Heart left ventricle (tissue), 16 donors: ENCODE measurements at regions not wholly inside any gene's neighbourhood (a gene's known extent, or its start where the extent isn't known, plus 50 kb on each side); places are given as distances from the start of the nearest gene placed in this dataset.
"Not testable (repeated sequence)": the region's sequence is repeated elsewhere in the genome, so short reads cannot be mapped to it uniquely, and the experiment has no call there.

ENCODE experiments used
- ATAC-seq, 4 donors: fragments of 200-7000 bp; cut with Tn5 transposase; one replicate each; pipeline ENCODE4 v1.9.1; 2020 to 2022; ENCODE audit warnings: moderate library complexity in 4 of 4, mild to moderate bottlenecking in 3 of 4, moderate number of reproducible peaks in 1 of 4
- DNase-seq, 5 donors: peaks; one replicate each; pipeline ENCODE4 v3.0.0-alpha.2; 2020
- H3K27ac ChIP-seq, 12 donors: fragments of 200-600 bp; sonication (generic) in 4 of 12; one replicate each; pipeline versions ENCODE4 v1.5.0 to v1.8.0; 2016 to 2022; ENCODE audit warnings: mild to moderate bottlenecking in 2 of 12
- H3K27me3 ChIP-seq, 9 donors: fragments of 200-600 bp; sonication (generic) in 2 of 9; one replicate each; pipeline versions ENCODE4 v1.5.1 to v1.8.0; 2016 to 2022; ENCODE audit warnings: mild to moderate bottlenecking in 3 of 9
- H3K36me3 ChIP-seq, 9 donors: fragments of 200-600 bp; sonication (generic) in 2 of 9; one replicate each; pipeline versions ENCODE4 v1.5.0 to v1.8.0; 2018 to 2022; ENCODE audit warnings: mild to moderate bottlenecking in 2 of 9
- H3K4me1 ChIP-seq, 12 donors: fragments of 200-600 bp; sonication (generic) in 4 of 12; one replicate each; pipeline versions ENCODE4 v1.5.0 to v1.8.0; 2016 to 2022; ENCODE audit warnings: mild to moderate bottlenecking in 3 of 12
- H3K4me3 ChIP-seq, 12 donors: fragments of 200-600 bp; sonication (generic) in 4 of 12; one replicate each; pipeline versions ENCODE4 v1.5.0 to v1.8.0; 2017 to 2022; ENCODE audit warnings: mild to moderate bottlenecking in 9 of 12, moderate library complexity in 4 of 12
- H3K9me3 ChIP-seq, 12 donors: fragments of 200-600 bp; sonication (generic) in 4 of 12; one replicate each; pipeline versions ENCODE4 v1.5.0 to v1.8.0; 2016 to 2022; ENCODE audit warnings: mild to moderate bottlenecking in 1 of 12
- POLR2A ChIP-seq, 2 donors: fragments of 450-650 bp; IDR thresholded peaks; one replicate each; pipeline ENCODE4 v1.6.1; 2017; ENCODE audit warnings: antibody characterized with exemption in 2 of 2, mild to moderate bottlenecking in 2 of 2, moderate library complexity in 2 of 2
- WGBS, 4 donors: extraction: QIAGEN DNeasy Blood & Tissue Kit in 2 of 4; methylation state at CpG; one replicate each; pipeline versions ENCODE4 v1.1.5 to v1.1.7; 2013 to 2018; 5-methylcytosine and 5-hydroxymethylcytosine counted together
- intact Hi-C, 10 donors: fragments of 100-400 bp; cut with DNase I; formaldehyde crosslinking; loops; one replicate each; pipeline versions ENCODE4 v1.11.1 to v1.14.2; 2022
- TF ChIP-seq, protein P1 (sequence below), 12 donors: fragments of 200-600 bp; sonication (generic) in 4 of 12; IDR thresholded peaks; one replicate each; pipeline versions ENCODE4 v1.5.0 to v1.8.0; 2018 to 2022; ENCODE audit warnings: antibody characterized with exemption in 12 of 12, mild to moderate bottlenecking in 5 of 12
- donor health status: ischemic (EF 13 %, LVEDD 7.1; RV severe dilation, severe dysfunction).
- donor health status: healthy with polysubstance abuse.
- donor health status: DM: no; HTN: yes; CAD: no.
- donor health status: DM: no; HTN: no; CAD: no.
- donor health status: ischemic (EF 25% LVEDD 6.9; RV normal size, moderate dysfunction).
- donor health status: ischemic (EF 25% LVEDD 5.7; RV mildly dilated, moderate dysfunction).
- donor health status: healthy.
- donor health status: DM: yes; HTN: yes; CAD: no.
- donor health status: ischemic (EF 35%, LVEDD 5.7; RV mildly dilated, moderate dysfunction).
- donor health status: nonischemic (EF 11% LVEDD 7.7; RV severe dilation, severe dysfunction).
- donor health status: DM: yes; HTN: yes; CAD: no.
- donor health status: PGD.
- donor health status: ischemic (EF 29% LVEDD 5.4; RV normal size, mild dysfunction).
- donor health status: nonischemic (EF 23%, LVEDD 6.1; RV moderate dilation, normal function).

DNA sequence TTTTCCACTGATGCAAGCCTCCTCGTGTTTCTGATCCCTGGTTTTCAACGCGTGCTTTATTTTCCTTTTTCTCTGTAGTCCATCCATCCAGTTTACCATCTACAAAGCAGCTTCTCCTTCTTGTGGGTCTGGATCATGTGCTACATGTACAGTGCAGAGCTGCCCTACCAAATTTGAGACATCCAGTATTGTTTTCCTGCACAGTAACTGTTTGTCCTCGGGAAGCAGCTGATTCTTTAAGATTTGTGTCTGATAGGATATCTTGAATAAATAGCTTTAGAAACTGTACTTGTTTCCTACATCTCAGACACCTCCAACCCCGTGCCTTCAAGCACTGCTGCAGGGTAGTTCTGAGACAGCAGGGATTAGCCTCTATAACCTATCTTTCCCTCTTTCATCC lies 368.1 kb upstream of the FAR2 start:
- Histone ChIP-seq H3K4me1 (peaks cover 0 to 14% (median 0%) of the 10 kb centered on the region in 12 donors), H3K9me3 (no peaks in the 10 kb centered on the region), H3K27me3 (no peaks in the 10 kb centered on the region), H3K27ac (no peak overlapping the region), H3K4me3 (no peak overlapping the region), H3K36me3 (no peaks in the 10 kb centered on the region)
- TF ChIP-seq POLR2A (IDR thresholded peaks at IDR 0.05), result no peak
- TF ChIP-seq, protein P1, sequence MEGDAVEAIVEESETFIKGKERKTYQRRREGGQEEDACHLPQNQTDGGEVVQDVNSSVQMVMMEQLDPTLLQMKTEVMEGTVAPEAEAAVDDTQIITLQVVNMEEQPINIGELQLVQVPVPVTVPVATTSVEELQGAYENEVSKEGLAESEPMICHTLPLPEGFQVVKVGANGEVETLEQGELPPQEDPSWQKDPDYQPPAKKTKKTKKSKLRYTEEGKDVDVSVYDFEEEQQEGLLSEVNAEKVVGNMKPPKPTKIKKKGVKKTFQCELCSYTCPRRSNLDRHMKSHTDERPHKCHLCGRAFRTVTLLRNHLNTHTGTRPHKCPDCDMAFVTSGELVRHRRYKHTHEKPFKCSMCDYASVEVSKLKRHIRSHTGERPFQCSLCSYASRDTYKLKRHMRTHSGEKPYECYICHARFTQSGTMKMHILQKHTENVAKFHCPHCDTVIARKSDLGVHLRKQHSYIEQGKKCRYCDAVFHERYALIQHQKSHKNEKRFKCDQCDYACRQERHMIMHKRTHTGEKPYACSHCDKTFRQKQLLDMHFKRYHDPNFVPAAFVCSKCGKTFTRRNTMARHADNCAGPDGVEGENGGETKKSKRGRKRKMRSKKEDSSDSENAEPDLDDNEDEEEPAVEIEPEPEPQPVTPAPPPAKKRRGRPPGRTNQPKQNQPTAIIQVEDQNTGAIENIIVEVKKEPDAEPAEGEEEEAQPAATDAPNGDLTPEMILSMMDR (IDR thresholded peaks at IDR 0.05), result no peak
- ATAC-seq (no peak), DNase-seq (no peak)
- intact Hi-C loops, result no loop called here
- WGBS, 4 donors, result 65 to 88% (median 78%) methylated on average over 4 to 5 of the region's 5 CpGs

DNA sequence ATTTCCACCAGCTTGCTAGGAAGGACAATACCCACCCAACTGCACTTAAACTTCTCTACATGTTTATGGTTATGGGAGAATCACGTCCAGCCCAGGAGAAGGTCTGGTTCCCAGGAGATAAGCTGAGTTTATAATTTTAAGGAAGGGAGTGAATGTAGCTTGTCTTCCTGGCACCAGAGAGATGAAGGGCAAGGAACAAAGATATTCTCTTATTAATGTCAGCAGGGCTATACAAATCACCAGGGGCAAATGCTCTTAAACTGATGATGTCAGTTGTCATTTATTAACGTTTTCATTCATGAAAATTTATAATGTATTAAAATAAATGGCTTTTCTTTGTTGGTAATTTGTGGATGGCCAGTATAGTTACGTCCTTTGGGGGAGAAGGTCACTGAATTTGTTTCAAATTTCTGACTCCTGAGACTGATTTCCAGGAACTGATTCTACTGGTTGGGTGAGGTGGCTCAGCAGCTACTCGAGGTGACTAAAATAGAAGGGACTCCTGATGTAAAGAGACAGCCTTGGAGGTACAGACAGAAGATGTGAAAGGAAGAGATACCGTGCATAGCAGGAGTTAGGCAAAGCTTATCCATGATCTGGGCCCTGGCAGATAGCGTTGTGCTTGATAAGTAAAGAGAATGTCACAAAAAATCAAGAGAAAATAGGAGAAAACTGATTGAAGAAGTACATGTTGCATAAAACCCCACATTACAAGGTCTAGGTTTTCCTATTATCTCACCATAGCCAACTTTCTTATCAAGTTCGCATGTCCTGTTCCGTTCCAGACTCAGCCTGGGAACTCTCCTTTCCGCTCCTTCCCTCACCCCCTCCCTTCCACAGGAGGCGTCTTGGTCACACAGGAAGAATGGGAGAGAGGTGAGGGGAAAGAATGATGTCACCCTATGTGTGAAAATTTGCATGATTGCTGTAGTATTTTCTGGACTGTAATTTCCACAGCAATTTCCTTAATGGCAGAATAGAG lies 367.1 kb upstream of the FAR2 start:
- no peaks in the 10 kb centered on the region for H3K27me3 ChIP-seq
- H3K4me3 ChIP-seq, result no peak overlapping the region
- H3K27ac ChIP-seq, result peak overlapping the region in 3 of 12 donors; percentile 13 to 66 (median 50)
- no peaks in the 10 kb centered on the region for H3K36me3 ChIP-seq
- no peak for TF ChIP-seq POLR2A (IDR thresholded peaks at IDR 0.05)
- TF ChIP-seq, protein P1 (IDR thresholded peaks at IDR 0.05), result no peak
- 45 to 46% (median 46%) methylated on average over 10 of the region's 10 CpGs for WGBS, 4 donors
- peaks cover 0 to 14% (median 0%) of the 10 kb centered on the region in 12 donors for H3K4me1 ChIP-seq
- ATAC-seq (peak in 3 of 4 donors; percentile 54 to 97 (median 69)), DNase-seq (peak in 2 of 5 donors; percentile 31 to 35)
- no peaks in the 10 kb centered on the region for H3K9me3 ChIP-seq
- intact Hi-C loops, result no loop called here

DNA sequence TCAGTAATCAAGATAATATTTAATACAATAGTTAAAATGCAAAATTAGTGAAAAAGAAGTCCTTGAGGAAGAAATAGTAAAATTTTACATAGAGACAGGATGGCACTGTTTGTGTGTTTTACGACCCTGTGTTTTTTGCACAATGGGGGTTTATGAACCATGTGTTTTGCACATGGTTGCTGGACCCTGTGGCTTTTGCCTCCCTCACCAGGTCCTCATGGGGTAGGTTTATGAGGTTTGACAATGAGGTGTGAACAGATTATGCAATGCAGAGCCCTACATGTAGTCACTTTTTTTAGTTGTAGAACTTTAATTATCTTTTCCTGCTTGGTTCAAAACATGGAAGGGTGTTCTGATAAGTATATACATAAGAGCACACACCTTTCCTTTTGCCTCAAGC lies 366.3 kb upstream of the FAR2 start:
- Histone ChIP-seq H3K36me3 (no peaks in the 10 kb centered on the region), H3K4me3 (no peak overlapping the region), H3K9me3 (no peaks in the 10 kb centered on the region), H3K27me3 (no peaks in the 10 kb centered on the region), H3K4me1 (peaks cover 0 to 14% (median 0%) of the 10 kb centered on the region in 12 donors), H3K27ac (no peak overlapping the region)
- DNase-seq (no peak), ATAC-seq (no peak)
- 88 to 95% (median 90%) methylated on average over 1 of the region's 1 CpG for WGBS, 4 donors
- TF ChIP-seq, protein P1 (IDR thresholded peaks at IDR 0.05), result no peak
- TF ChIP-seq POLR2A (IDR thresholded peaks at IDR 0.05), result no peak
- intact Hi-C loops, result no loop called here

DNA sequence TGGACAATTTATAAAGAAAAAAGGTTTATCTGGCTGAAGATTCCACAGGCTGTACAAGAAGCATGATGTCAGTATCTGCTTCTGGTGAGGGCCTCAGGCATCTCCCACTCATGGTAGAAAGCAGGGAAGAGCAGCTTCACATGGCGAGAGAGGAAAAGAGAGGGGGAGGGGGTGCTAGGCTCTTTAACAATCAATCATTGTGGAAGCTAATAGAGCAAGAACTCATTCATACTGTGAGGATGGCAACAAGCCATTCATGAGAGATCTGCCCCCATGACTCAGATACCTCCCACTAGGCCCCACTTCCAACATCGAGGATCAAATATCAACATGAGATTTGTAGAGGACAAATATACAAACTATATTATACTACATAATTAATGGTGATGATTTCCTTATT lies 361.9 kb upstream of the FAR2 start:
- H3K9me3 ChIP-seq, result no peaks in the 10 kb centered on the region
- H3K4me1 ChIP-seq, result peaks cover 0 to 5% (median 0%) of the 10 kb centered on the region in 12 donors
- intact Hi-C loops, result no loop called here
- no peak overlapping the region for H3K4me3 ChIP-seq
- ATAC-seq (no peak), DNase-seq (no peak)
- TF ChIP-seq, protein P1 (IDR thresholded peaks at IDR 0.05), result no peak
- TF ChIP-seq POLR2A (IDR thresholded peaks at IDR 0.05), result no peak
- no peaks in the 10 kb centered on the region for H3K36me3 ChIP-seq
- 78 to 85% (median 82%) methylated on average over 2 of the region's 2 CpGs for WGBS, 4 donors
- H3K27ac ChIP-seq, result no peak overlapping the region
- no peaks in the 10 kb centered on the region for H3K27me3 ChIP-seq

DNA sequence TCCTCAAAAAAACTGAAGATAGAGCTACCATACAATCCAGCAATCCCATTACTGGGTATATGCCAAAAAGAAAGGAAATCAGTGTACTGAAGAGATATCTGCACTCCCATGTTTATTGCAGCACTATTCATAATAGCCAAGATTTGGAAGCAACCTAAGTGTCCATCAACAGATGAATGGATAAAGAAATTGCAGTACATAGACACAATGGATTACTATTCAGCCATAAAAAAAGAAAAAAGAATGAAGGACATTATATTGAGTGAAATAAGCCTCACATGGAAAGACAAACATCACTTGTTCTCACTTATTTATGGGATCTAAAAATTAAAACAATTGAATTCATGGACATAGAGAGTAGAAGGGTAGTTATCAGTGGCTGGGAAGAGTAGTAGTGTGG lies 360.8 kb upstream of the FAR2 start:
- H3K36me3 ChIP-seq, H3K4me3 ChIP-seq, ATAC-seq, DNase-seq, H3K9me3 ChIP-seq, H3K4me1 ChIP-seq, H3K27me3 ChIP-seq, H3K27ac ChIP-seq, intact Hi-C loops: not testable (repeated sequence)
